ENCODE measurements at regions not wholly inside any gene's neighbourhood (a gene's known extent, or its start where the extent isn't known, plus 50 kb on each side); places are given as distances from the start of the nearest gene placed in this dataset.

DNA sequence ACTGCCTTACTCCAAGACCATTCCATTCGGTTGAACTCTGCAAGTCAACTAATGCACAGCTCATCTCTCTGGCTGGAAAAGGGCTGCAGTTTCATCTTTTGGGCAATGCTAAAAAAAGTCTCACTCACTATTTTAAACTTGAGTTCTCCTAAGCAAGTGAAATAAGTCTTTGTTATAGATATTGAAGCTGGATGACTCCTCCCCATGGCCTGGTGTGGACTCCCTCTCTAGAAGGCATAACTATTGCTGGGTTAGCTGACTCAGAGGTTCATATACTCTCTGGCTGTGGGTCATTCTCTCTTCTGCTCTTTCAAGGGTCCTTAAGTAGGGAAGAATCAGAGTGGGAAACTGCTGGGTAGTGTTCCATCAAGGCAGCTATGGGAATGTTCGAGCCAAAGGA lies 88.0 kb downstream of the XCL2 start:
- no peak for DNase-seq (ENCODE audit: low spot score)

DNA sequence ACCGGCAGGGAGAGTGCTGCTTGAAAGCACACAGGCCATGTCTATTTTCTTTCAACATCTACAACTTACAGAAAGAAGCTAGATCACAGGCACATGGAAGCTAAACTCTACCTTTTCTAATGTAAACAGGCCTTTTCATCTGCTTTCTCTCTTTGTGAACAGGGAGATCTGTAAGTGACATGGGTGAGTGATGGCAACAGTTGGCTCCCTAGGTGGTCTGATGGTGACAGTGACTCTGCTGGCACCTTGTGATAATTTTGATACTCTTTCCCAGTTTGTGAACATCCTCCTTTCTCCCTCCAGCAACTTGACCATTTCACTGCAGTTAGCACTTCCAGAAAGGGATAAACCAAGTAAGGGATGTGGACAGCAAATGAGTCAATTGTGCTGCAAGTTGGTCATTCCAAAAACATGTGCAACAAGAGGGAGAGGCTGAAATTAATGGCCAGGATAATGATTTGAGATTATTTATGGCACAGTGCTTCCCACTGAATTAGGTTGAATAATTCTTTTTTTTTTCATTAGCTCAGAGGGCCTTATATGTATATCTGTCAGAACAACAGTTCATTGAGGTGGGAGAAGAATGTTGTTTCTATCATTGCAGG lies 89.5 kb downstream of the XCL2 start:
- DNase-seq (ENCODE audit: low spot score): no peak

DNA sequence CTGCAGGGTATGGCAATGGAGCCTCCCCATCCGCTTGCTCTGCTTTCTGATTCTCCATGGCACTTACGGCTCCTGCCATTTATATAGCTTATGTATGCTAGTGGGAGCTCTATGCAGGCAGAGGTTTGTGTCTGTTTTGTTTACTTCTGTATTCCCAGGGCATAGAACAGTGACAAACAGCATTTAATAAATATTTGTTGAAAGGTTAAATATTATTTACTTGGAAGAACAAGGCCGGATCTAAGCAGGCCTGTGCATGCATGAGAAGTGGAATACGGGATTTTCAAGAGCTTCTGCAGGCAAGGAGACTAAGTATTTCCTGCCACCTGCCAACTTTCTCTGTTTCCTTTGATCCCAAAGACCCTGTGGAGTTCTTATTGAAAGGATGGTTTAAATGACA lies 90.7 kb downstream of the XCL2 start:
- no peak for DNase-seq (ENCODE audit: low spot score)

DNA sequence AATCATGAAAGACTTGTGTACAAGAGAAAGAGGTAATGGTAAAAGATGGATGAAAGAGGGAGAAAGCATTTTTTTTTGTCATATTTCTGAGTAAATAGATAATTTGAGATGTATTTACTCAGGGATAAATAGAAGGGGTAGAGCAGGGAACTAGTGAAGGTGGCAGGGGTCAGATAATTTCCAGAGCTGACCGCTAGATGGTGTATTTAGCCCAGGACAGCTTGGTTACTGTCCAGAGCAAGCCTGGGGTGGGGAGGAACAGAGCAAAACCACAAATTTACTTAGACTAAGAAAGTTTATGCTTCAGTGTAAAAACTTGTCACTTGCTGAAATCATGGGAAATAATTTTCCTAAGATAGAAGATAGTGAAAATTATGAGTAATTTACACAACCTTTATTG lies 91.5 kb downstream of the XCL2 start:
- no peak for DNase-seq (ENCODE audit: low spot score)

DNA sequence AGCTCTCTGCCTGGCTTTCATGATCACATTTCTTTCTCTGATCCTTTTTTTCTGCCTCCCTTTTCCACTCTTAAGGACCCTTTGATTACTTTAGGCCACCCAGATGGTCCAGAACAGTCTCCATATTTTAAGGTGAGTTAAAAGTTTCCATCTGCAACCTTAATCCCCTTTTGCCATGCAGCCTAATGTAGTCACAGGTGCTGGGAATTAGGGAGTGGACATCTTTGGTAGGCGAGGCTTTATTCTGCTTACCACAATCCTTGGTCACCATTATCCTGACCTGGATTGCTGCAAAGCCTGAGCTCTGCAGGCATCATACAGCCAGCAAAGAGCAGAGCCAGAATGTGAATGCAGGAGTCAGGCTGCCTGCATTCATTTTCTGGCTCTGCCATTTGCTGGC lies 95.9 kb downstream of the XCL2 start:
- no peak for DNase-seq (ENCODE audit: low spot score)

DNA sequence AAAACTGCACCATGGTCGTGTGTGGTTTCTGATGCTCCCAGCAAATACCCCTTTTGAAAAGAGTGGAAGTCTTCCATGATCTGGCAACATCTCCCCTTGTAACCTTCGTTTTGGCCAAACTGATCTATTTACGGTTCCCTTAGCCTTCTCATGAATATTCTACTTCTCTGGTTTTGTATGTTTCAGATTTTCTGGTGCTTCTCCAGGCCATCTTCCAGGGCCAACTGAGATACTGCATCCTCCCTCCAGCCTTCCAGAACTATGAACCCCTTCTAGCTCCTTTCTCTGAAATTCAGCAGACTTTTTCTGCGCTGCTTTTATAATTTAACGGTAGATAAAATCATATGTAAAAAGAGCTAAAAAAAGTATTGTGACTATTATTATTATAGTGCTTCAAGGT lies 97.7 kb downstream of the XCL2 start:
- DNase-seq (ENCODE audit: low spot score): no peak

DNA sequence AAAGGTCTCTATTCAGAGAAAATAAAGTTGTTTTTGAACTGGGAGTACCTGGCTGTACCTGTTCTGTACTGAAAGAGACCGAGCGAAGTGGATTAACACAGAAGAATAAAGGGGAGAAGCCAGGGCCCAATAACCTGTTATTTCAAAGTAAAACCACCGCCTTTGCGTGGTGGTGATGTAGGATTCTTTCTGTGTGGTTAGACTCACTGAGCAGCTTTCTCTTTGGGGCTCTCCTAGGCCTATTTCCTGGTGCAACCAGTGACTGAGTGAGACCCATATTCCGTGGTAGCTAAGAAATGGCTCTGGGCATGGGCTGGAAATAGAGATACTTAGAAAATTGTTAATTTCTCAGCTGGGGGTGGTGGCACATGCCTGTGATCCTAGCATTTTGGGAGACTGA lies 99.9 kb downstream of the XCL2 start:
- no peak for DNase-seq (ENCODE audit: low spot score)

DNA sequence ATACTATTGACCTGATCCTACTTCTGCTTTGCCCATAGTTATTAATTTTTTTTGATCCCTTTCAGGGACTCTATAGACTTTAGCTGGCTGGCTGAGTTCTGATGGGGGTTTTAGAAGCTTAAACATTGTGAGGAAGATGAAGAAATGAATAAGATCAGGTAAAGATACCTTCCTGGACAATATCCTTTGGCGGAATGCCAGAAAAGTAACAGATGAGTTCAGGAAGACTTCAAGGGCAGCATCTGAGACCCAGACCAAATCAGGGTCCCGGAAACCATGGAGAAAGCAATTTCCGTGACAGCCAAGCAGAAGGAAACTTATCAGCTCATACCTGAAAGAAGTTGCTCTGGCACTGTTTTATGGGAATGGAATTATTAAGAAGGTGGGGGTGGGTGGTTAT lies 100.4 kb downstream of the XCL2 start:
- DNase-seq (ENCODE audit: low spot score): no peak

DNA sequence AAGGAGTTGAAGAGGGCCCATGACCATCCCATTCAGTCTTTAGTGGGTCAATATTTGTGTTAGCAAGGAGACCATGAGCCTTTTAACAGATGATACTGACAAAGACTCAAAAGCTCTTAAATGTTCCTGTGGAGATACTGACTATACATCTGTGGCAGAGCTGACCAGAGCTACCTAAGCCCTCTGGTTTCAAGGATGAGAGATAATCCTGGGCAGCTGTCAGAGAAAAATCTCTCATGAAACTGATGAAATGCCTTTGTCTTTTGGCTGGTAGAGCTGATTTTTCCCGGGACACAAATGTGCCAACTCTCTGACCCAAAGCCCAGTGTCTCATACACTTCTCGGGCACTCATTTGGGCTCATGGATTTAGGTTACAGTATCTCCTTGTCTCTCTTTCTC lies 100.9 kb downstream of the XCL2 start:
- DNase-seq (ENCODE audit: low spot score): no peak

DNA sequence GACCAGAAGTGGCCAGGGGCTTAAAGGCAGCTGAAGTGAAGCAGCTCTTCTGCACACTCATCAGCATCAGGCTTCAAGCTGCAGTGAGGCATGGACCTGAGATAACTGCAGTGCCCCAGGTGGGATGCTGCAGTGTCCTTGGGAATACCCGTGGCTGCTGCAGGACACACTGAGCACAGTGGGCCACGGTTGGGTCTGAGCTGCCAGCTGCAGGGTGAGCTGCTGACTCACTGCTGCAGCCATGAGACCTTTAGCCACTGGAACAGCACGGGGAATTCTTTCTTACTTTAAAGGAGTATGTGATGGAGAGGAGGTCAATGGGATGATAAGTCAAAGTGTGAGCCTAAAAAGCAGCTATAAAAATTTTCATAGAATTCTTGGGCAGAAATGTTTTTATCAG lies 102.1 kb downstream of the XCL2 start:
- DNase-seq (ENCODE audit: low spot score): no peak

DNA sequence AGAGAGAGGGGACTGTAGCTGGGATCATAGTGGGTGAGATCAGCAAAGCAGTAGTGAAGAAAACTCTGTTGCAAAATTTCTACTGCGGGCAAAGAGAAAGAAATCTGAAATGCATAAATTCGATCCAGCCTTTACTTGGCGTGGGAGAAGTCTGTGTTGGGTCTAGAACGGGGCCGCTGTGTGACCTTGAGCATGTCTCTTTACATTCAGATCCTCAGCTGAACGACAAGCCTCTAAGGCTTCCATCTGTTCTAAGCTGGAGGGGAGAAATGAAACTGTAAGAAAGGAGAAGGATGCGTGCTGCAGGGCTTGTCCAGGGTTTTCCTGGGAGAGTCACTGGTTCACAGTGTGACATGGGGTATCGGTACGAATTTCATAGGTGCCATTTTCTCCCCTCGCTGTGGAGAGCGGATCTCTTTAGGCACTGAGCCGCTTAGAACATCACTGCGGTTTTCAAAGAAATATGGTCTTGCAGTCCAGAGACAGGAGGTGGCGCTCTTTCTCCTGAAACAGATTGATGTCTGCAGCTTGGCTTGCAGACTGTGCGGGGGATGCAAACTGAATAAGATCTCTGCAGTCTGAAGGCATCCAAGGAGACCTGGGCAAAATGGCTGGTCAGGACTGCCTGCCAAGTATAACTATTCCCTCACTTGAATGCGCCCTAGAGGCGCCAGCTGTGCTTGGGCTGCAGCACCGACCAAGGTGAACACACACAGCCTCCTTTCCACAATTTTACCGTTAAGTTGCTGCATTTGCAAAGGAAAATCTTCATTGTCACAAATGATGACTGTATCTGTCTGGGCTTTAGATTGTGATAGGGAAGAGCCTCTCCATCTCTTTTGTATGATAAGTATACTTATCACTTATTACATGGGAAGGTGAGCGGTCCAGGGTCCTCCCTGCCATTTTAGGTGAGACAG lies 104.1 kb downstream of the XCL2 start:
- DNase-seq (ENCODE audit: low spot score): peak; percentile 16

DNA sequence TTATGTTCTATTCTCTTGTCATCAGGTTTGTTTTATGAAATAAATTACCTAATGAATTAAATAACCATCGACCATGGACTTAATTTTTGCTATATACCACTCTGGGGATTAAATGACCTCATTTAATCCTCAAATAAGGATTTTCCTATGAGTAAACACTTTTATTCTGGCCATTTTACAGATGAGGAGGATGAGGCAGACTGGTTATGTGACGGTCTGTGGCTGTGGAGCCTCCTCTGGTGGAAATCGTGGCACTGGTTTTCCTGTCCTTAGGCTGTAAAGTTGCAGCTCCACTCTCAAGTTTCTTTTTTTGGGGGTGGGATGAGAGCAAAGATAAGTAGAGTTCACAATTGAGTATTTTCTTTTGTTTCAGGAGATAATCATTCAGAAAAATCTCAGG lies 105.2 kb downstream of the XCL2 start:
- DNase-seq (ENCODE audit: low spot score): no peak

DNA sequence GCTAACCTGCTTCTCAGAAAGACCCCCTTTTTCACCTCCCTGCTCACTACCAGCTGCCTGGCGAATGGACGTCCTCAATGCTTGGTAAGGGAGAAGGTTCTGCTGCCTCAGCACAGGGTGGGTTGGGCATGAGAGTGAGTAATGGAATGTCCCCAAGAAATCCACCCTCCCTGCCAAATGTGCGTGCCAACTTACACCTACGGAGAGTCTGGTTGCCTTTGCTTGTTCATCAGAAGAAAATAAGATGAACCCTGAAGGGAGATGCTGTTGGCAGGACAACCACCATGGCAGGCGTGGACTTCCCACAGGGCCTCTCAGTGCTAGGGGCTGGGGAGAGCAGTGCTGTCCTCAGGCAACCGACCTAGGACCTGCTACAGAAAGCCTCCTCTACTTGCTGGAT lies 106.0 kb downstream of the XCL2 start:
- no peak for DNase-seq (ENCODE audit: low spot score)

DNA sequence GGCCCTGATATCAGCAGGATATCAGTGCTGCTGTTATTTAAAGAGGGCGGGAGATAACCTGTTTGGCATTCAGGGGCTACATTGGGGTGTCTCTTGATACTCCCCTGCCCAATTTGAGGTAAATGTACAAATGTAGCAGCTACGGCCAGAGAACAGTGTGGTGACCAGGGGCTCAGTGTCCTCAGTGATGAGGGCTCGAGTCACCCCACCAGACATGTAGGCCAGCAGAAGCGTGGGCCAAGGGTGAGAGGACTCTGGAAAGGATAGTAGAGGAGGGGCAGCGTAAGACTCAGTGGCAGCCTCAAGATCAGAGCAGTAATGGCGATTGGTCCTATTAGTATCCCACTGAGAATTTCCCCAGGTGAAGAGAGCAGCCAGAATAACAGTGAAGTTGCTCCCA lies 108.4 kb downstream of the XCL2 start:
- DNase-seq (ENCODE audit: low spot score): no peak

DNA sequence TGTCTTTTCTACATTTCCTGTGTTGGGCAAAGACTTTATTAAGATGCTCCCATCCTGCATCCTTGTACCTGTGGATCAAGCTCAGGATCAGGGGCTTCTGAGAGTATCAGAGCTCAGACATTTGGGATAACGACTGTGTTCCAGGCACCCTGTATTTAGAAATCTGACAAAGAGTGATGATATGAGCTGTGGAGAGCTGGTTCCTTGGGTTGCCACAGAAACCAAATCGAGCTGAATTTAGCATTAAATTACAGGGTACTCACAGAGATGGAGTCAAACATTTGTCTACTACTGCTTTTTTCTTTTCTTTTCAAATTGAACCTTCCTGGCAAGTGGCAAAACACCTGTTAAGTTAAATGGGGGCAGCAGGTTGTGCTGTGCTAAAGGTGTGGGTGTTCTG lies 110.6 kb downstream of the XCL2 start:
- DNase-seq (ENCODE audit: low spot score): no peak

DNA sequence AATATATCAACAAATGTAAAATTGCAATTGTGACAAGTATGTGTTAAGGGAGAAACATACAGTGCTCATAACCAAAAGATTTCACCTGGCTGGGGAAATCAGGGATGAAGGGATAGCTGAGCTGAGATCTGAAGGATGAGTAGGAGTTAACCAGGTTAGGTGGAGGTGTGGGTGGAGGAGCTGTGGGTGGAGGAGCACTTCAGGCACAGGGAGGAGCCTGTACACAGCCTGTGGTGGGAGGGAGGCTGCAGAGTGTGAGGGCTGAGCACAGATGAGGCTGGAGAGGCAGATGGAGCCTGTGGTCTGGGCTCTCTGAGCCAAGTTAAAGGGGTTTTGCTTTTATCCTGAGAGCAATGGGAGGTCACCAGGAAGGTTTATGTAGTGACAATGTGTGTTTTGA lies 111.9 kb downstream of the XCL2 start:
- DNase-seq (ENCODE audit: low spot score): no peak

DNA sequence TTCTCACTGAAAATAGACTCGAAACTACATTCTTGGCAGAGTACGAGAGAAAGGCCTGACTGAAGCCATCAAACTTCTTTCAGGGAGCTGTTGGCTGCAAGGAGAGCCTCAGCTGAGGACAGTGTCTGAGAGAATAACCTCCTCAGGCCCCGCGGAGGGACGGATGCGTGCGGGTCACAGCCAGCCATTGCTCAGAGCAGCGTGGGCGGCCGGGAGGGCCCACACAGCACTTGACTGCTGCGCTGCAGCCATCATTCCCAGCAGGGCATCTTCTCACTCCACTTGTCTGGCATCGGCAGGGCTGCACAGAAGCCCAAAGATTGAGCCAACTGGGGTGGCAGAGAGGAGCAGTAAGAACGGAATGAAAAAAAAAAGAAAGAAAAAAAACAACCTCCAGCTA lies 113.5 kb downstream of the XCL2 start:
- DNase-seq (ENCODE audit: low spot score): no peak

DNA sequence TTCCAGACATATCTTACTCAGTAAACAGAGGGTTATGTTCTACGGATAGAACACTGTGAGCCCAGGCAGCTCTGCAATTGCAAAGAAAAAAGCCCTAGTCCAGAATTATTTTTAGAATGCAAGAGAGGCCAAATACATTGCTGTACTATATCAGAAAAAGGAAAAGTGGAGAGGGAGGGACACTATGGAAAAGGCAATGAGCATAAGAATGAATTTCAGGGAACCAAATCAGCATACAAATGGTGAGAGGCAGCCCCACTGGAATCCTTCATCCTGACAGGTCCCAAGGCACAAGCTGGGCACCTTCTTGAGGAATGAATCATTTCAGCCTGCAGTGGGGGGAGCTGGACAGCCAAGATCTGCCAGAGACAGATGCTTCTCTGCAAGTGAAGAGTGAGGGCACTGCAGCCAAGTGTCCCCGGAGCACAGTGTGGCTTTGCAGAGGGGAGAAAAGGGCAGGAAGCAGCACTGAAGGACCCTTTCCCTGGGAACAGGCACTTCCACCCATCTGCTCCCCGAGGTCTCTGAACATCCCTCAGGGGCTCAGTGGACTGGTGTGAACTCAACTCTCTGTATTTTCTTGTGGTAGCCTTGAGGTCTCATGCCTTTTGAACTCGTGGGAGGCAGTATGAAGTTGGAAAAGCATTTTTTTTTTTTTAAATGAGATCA lies 115.6 kb downstream of the XCL2 start:
- no peak for DNase-seq (ENCODE audit: low spot score)

DNA sequence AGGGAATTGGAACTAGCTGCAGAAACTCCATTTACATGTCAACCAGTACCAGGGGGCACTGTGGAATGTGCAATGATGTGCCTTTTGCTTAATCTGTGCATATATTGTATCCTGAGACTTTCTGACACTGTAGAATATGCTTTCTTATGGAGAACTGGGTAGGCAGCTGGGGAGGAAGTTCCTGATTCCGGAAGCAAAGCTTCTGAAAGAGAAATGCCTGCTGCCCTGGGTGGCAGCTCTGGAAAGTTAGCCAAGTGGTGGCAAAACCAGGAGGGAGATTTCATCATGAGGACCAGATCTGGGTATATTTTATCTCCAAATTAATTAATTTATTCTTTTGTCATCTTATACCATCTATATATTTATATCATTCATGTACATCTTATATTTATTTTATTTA lies 116.7 kb downstream of the XCL2 start:
- no peak for DNase-seq (ENCODE audit: low spot score)

DNA sequence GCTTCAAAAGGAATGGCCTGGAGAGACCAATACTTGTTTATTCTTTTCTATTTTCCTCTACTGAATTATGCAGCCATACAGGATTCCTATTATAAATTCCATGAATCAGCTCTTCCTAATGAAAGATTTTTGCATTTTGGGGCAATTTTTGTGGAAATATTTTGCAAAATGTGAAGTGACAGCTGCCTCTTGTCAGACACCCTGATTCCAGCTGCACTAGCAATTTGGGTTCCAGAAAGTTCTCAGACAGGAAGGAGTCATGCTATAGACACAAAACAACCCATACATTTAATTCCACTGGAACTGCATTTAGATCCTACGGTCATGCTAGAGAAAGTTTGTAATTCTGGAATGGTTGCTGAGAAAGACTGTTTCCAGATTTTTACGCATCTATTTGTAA lies 119.5 kb downstream of the XCL2 start:
- no peak for DNase-seq (ENCODE audit: low spot score)

DNA sequence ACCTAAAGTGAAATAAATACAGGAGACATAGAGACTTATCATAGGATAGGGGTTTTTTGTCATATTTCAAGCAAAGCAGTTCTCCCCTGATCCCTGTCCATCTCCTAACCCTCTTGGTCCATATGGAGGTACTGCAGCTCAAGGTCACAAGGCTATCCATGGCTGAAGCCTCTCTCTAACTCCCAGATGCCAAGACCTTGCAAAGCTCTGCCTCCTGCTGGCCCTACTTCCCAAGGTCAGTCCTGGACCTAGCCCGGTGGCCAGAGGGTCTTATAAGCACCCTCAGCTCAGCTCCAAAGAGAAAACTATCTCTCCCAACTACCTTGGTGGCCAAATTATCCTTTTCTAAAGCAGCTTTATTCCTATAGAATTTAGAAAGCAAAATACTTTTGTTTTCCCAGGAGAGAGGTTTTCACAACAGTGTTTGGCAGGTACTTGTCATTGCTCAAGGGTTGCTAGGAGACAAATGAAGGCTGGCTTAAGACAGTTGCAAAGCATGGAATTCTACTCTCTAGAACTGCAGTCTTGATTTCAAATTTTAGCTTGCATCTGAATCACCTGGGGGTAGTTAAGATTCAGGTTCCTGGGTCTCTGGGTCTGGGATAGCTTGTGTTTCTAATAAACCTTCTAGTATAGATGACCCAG lies 121.5 kb downstream of the XCL2 start:
- DNase-seq (ENCODE audit: low spot score): no peak

DNA sequence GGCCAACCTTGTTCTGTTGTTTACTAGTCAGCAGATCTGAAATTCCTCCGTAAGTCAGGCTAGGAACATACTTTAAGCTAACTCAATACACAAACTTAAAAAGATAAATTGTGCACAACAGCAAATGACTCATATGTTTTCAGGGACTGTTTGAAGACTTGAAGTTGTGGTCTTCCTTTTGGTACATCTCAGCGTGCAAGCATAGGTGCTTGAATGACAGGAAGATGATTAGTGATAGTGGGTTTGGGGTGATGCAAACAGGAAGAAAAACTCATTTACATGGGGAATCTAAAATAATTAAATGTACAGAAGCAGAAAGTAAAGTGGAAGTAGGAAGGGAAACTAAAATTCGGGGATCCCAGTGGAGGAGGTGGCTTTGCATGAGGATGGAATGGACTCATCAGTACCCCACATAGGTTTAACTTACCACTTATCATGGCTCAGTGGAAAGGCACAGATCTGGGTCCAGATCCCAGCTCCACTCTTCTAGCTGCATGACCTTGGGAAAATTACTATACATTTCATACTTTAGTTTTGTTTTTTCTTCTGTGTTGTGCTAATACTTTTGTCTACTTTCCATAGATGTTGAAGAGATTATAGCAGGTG lies 122.3 kb downstream of the XCL2 start:
- no peak for DNase-seq (ENCODE audit: low spot score)

Data from germinal center (tissue), 1 donor.